Muscle of back (tissue), 3 donors: ENCODE measurements at regions not wholly inside any gene's neighbourhood (a gene's known extent, or its start where the extent isn't known, plus 50 kb on each side); places are given as distances from the start of the nearest gene placed in this dataset.

Experiments used
- DNase-seq, 3 donors: peaks; one replicate each; pipeline versions ENCODE4 v3.0.0 to v3.0.0-alpha.2; 2013

- no peak for DNase-seq
Observed at GRCh38 chr11:45518141-45518832, 147.1 kb downstream of the CHST1 start.

GRCh38 chr11:45517171-45517770 is 148.2 kb downstream of the CHST1 start:
- DNase-seq, result no peak

GRCh38 chr11:45513821-45514340 is 151.5 kb downstream of the CHST1 start:
- DNase-seq, result no peak

- no peak for DNase-seq
Observed at GRCh38 chr11:45512471-45513148, 152.8 kb downstream of the CHST1 start.

GRCh38 chr11:45511566-45511965 is 153.9 kb downstream of the CHST1 start:
- DNase-seq, result no peak

GRCh38 chr11:45507916-45508315 is 157.5 kb downstream of the CHST1 start:
- no peak for DNase-seq

GRCh38 chr11:45503311-45503710 is 162.1 kb downstream of the CHST1 start:
- DNase-seq, result no peak

- no peak for DNase-seq
Observed at GRCh38 chr11:45502226-45502545, 163.2 kb downstream of the CHST1 start.

GRCh38 chr11:45501392-45502225 is 163.8 kb downstream of the CHST1 start:
- DNase-seq, result peak in 2 of 3 donors; percentile 10 to 34

- DNase-seq, result peak in 2 of 3 donors; percentile 26 to 68
Observed at GRCh38 chr11:45500451-45500850, 165.0 kb downstream of the CHST1 start.

GRCh38 chr11:45494738-45495137 is 170.7 kb downstream of the CHST1 start:
- DNase-seq, result no peak

GRCh38 chr11:45489281-45489905 is 176.0 kb downstream of the CHST1 start:
- no peak for DNase-seq

GRCh38 chr11:45486461-45486860 is 179.0 kb downstream of the CHST1 start:
- no peak for DNase-seq

- no peak for DNase-seq
Observed at GRCh38 chr11:45485070-45485707, 180.2 kb downstream of the CHST1 start.

GRCh38 chr11:45484326-45484883 is 181.0 kb downstream of the CHST1 start:
- no peak for DNase-seq

GRCh38 chr11:45483416-45483815 is 182.0 kb downstream of the CHST1 start:
- no peak for DNase-seq

GRCh38 chr11:45482331-45482730 is 183.1 kb downstream of the CHST1 start:
- no peak for DNase-seq

- DNase-seq, result no peak
Observed at GRCh38 chr11:45481026-45481425, 184.4 kb downstream of the CHST1 start.

- no peak for DNase-seq
Observed at GRCh38 chr11:45477588-45477987, 187.8 kb downstream of the CHST1 start.

GRCh38 chr11:45476126-45476525 is 189.3 kb downstream of the CHST1 start:
- DNase-seq, result no peak

GRCh38 chr11:45475173-45475572 is 189.0 kb upstream of the SYT13 start:
- DNase-seq, result no peak
